ENCODE measurements at regions not wholly inside any gene's neighbourhood (a gene's known extent, or its start where the extent isn't known, plus 50 kb on each side); places are given as distances from the start of the nearest gene placed in this dataset.
"Not testable (repeated sequence)": the region's sequence is repeated elsewhere in the genome, so short reads cannot be mapped to it uniquely, and the experiment has no call there.

GRCh38 chr4:159867673-159868072, 764.8 kb downstream of the RAPGEF2 start:
- no peak for ATAC-seq
- 89% methylated on average over 1 of the region's 1 CpG for WGBS (ENCODE audit: low lambda C conversion rate)

GRCh38 chr4:159868936-159869335, 766.1 kb downstream of the RAPGEF2 start:
- 65% methylated on average over 4 of the region's 23 CpGs for WGBS (ENCODE audit: low lambda C conversion rate)
- BruUV-seq (replicated peaks); in situ Hi-C loops (cut with HindIII; ENCODE audit: extremely low pct_ligation_motif_present, low pct_unique_long_range_greater_than_20kb); DNase-seq (ENCODE audit: low spot score); H3K9ac ChIP-seq (ENCODE audit: insufficient read depth, low read depth, low read length); H3K79me2 ChIP-seq (ENCODE audit: insufficient read depth, low read length); H3K27ac ChIP-seq (ENCODE audit: extremely low read length, insufficient read depth, low read length); H3K4me2 ChIP-seq (ENCODE audit: low read depth, low read length); intact Hi-C loops (cut with micrococcal nuclease; ENCODE audit: unreplicated experiment); H4K20me1 ChIP-seq (ENCODE audit: insufficient read depth, low read length); H3K9me3 ChIP-seq (ENCODE audit: low read length); H3K27me3 ChIP-seq (ENCODE audit: control insufficient read depth in 1 of 2, insufficient read depth in 2 of 2, low read length in 2 of 2); H2AFZ ChIP-seq (ENCODE audit: low read length); H3K36me3 ChIP-seq (replicated peaks in 1 of 2; ENCODE audit: control insufficient read depth in 1 of 2, insufficient read depth in 2 of 2, low read length in 2 of 2); H3K4me1 ChIP-seq (ENCODE audit: insufficient read depth, low read length); ATAC-seq; H3K4me3 ChIP-seq (replicated peaks in 1 of 3; ENCODE audit: insufficient read depth in 1 of 3, low read depth in 2 of 3, low read length in 3 of 3); CTCF ChIA-PET (ENCODE audit: low intra/inter-chr PET ratio, low total read pairs); FAIRE-seq; POLR2A ChIA-PET: not testable (repeated sequence)

More at GRCh38 chr4:159867673-159868072, 764.8 kb downstream of the RAPGEF2 start:
- TF ChIP-seq ZNF580 (CRISPR knock-in tag; IDR thresholded peaks at IDR 0.05; ENCODE audit: borderline replicate concordance, low read depth): no peak
- no peak for TF ChIP-seq ZNF512 (CRISPR knock-in tag; IDR thresholded peaks at IDR 0.05)
- TF ChIP-seq ZMAT3 (CRISPR knock-in tag; conservative IDR thresholded peaks at IDR 0.05): no peak
- no peak for TF ChIP-seq ZNF616 (CRISPR knock-in tag; IDR thresholded peaks at IDR 0.05; ENCODE audit: low read depth)
- no peak for TF ChIP-seq ZNF224 (CRISPR knock-in tag; IDR thresholded peaks at IDR 0.05)
- TF ChIP-seq ETV6 (CRISPR knock-in tag; conservative IDR thresholded peaks at IDR 0.05): no peak
- TF ChIP-seq ZNF570 (CRISPR knock-in tag; IDR thresholded peaks at IDR 0.05; ENCODE audit: borderline replicate concordance): no peak
- TF ChIP-seq BCL6 (CRISPR knock-in tag; IDR thresholded peaks at IDR 0.05): no peak
- TF ChIP-seq CC2D1A (CRISPR knock-in tag; IDR thresholded peaks at IDR 0.05): no peak
- TF ChIP-seq ZNF205 (CRISPR knock-in tag; IDR thresholded peaks at IDR 0.05): no peak
- no peak for TF ChIP-seq FOXO1 (CRISPR knock-in tag; IDR thresholded peaks at IDR 0.05)
- no peak for TF ChIP-seq ZFP36L2 (CRISPR knock-in tag; IDR thresholded peaks at IDR 0.05)
- no peak for TF ChIP-seq XBP1 (CRISPR knock-in tag; IDR thresholded peaks at IDR 0.05)
- no peak for TF ChIP-seq NFRKB (IDR thresholded peaks at IDR 0.05)
- no peak for TF ChIP-seq ZNF260 (CRISPR knock-in tag; IDR thresholded peaks at IDR 0.05; ENCODE audit: borderline replicate concordance, low read depth)
- TF ChIP-seq ZFP41 (CRISPR knock-in tag; IDR thresholded peaks at IDR 0.05; ENCODE audit: borderline replicate concordance): no peak
- TF ChIP-seq ZNF615 (CRISPR knock-in tag; IDR thresholded peaks at IDR 0.05; ENCODE audit: borderline replicate concordance): no peak
- no TSS peak for BruUV-seq (replicated peaks)
- no peaks in the 10 kb centered on the region for H3K27me3 ChIP-seq (ENCODE audit: control insufficient read depth in 1 of 2, insufficient read depth in 2 of 2, low read length in 2 of 2)
- no peaks in the 10 kb centered on the region for H3K36me3 ChIP-seq (replicated peaks in 1 of 2; ENCODE audit: control insufficient read depth in 1 of 2, insufficient read depth in 2 of 2, low read length in 2 of 2)
- FAIRE-seq (no peak), DNase-seq (ENCODE audit: low spot score) (no peak)
- H3K4me2 ChIP-seq (ENCODE audit: low read depth, low read length): no peak overlapping the region
- no peaks in the 10 kb centered on the region for H3K4me1 ChIP-seq (ENCODE audit: insufficient read depth, low read length)
- no peak overlapping the region for H3K4me3 ChIP-seq (replicated peaks in 1 of 3; ENCODE audit: insufficient read depth in 1 of 3, low read depth in 2 of 3, low read length in 3 of 3)
- in situ Hi-C loops (cut with HindIII; ENCODE audit: extremely low pct_ligation_motif_present, low pct_unique_long_range_greater_than_20kb): no loop called here
- no peak overlapping the region for H2AFZ ChIP-seq (ENCODE audit: low read length)
- CTCF ChIA-PET (ENCODE audit: low intra/inter-chr PET ratio, low total read pairs): no interaction called here
- H4K20me1 ChIP-seq (ENCODE audit: insufficient read depth, low read length): no peaks in the 10 kb centered on the region
- H3K79me2 ChIP-seq (ENCODE audit: insufficient read depth, low read length): no peaks in the 10 kb centered on the region
- no peaks in the 10 kb centered on the region for H3K9me3 ChIP-seq (ENCODE audit: low read length)
- intact Hi-C loops (cut with micrococcal nuclease; ENCODE audit: unreplicated experiment): no loop called here
- H3K9ac ChIP-seq (ENCODE audit: insufficient read depth, low read depth, low read length): no peak overlapping the region
- H3K27ac ChIP-seq (ENCODE audit: extremely low read length, insufficient read depth, low read length): no peak overlapping the region
- POLR2A ChIA-PET: no interaction called here
